Endothelial cell of umbilical vein (primary cell): ENCODE measurements at regions not wholly inside any gene's neighbourhood (a gene's known extent, or its start where the extent isn't known, plus 50 kb on each side); places are given as distances from the start of the nearest gene placed in this dataset.

Experiments
- EZH2 ChIP-seq: IDR thresholded peaks from 2 replicates; pipeline ENCODE4 v1.6.1; 2012; ENCODE audit warnings: borderline replicate concordance, low read depth, mild to moderate bottlenecking, moderate library complexity, low read length, inconsistent platforms; ENCODE audit not compliant: severe bottlenecking
- TF ChIP-seq, protein P1 (sequence below), 2 donors: IDR thresholded peaks; 1 replicate in 1 of 2; 2 replicates in 1 of 2; pipeline ENCODE4 v1.5.1; 2011; ENCODE audit warnings: low read length in 2 of 2, mild to moderate bottlenecking in 2 of 2, moderate library complexity in 2 of 2, control low read depth in 1 of 2, inconsistent platforms in 1 of 2, low read depth in 1 of 2; ENCODE audit not compliant: insufficient read depth in 1 of 2; ENCODE audit errors: extremely low read depth in 1 of 2

DNA sequence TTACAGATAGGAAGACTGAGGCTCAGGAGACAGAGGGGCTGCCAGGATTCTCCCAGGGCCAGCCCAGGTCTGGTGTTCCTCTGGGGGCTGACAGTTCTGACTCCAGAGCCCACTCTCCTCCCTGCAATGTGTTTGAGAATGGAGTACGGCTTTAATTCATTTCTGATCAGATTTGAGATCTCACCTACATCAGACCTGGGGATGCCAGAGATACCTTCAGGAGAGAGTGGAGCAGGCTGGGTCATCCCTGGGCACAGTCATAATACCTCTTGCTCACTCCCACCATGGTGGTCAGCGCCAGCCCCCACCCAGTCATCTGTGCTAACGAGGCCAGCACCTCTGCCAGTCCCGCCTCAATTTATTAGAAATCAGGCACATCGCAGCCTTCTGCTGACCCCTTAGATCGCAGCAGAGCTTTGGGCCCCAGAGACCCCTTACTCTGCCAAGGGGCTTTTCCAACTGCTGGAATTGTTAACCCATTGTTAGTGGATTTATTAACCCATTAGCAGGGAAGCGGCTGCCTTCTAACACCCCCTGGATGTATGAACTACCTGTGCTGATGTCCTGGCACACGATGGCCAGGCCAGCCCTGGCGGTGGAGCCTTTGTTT lies 352.1 kb downstream of the MATN1 start:
- TF ChIP-seq, protein P1, sequence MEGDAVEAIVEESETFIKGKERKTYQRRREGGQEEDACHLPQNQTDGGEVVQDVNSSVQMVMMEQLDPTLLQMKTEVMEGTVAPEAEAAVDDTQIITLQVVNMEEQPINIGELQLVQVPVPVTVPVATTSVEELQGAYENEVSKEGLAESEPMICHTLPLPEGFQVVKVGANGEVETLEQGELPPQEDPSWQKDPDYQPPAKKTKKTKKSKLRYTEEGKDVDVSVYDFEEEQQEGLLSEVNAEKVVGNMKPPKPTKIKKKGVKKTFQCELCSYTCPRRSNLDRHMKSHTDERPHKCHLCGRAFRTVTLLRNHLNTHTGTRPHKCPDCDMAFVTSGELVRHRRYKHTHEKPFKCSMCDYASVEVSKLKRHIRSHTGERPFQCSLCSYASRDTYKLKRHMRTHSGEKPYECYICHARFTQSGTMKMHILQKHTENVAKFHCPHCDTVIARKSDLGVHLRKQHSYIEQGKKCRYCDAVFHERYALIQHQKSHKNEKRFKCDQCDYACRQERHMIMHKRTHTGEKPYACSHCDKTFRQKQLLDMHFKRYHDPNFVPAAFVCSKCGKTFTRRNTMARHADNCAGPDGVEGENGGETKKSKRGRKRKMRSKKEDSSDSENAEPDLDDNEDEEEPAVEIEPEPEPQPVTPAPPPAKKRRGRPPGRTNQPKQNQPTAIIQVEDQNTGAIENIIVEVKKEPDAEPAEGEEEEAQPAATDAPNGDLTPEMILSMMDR (IDR thresholded peaks at IDR 0.05; ENCODE audit: extremely low read depth in 1 of 2, insufficient read depth in 1 of 2, low read depth in 1 of 2, low read length in 2 of 2), result no peak
- TF ChIP-seq EZH2, result no peak
